Activated naive CD8-positive, alpha-beta T cell treated with anti-CD3 and anti-CD28 coated beads, Interleukin-2, amount 50 U/mL, for 24 hours (primary cell): ENCODE measurements at regions not wholly inside any gene's neighbourhood (a gene's known extent, or its start where the extent isn't known, plus 50 kb on each side); places are given as distances from the start of the nearest gene placed in this dataset.
"Not testable (repeated sequence)": the region's sequence is repeated elsewhere in the genome, so short reads cannot be mapped to it uniquely, and the experiment has no call there.

Source experiments
- ATAC-seq: fragments of 150-1000 bp; cut with Tn5 transposase; one replicate; pipeline ENCODE4 v1.10.0; 2021
- DNase-seq: peaks from one replicate; pipeline ENCODE4 v3.0.0; 2021
- H3K27ac Mint-ChIP-seq: one replicate; pipeline ENCODE4 v1.8.0; 2021; ENCODE audit warnings: mild to moderate bottlenecking, mixed read lengths
- H3K27me3 Mint-ChIP-seq: one replicate; pipeline ENCODE4 v1.8.0; 2021; ENCODE audit warnings: mixed read lengths
- H3K36me3 Mint-ChIP-seq: one replicate; pipeline ENCODE4 v1.8.0; 2021; ENCODE audit warnings: low read depth, mixed read lengths
- H3K4me1 Mint-ChIP-seq: one replicate; pipeline ENCODE4 v1.8.0; 2021; ENCODE audit warnings: mixed read lengths
- H3K4me3 Mint-ChIP-seq: one replicate; pipeline ENCODE4 v1.8.0; 2021; ENCODE audit warnings: mild to moderate bottlenecking, moderate library complexity, mixed read lengths
- H3K9me3 Mint-ChIP-seq: one replicate; pipeline ENCODE4 v1.8.0; 2021; ENCODE audit warnings: mixed read lengths

- H3K4me3 Mint-ChIP-seq: no peak overlapping the region
These were observed 339.5 kb upstream of the DIPK2B start for GRCh38 chrX:45540181-45540580.

GRCh38 chrX:45537936-45538335 is 337.3 kb upstream of the DIPK2B start:
- Mint-ChIP-seq H3K4me3 (no peak overlapping the region), H3K27me3 (peaks cover 24% of the 10 kb centered on the region), H3K36me3 (no peaks in the 10 kb centered on the region), H3K9me3 (peaks cover 21% of the 10 kb centered on the region), H3K4me1 (no peaks in the 10 kb centered on the region), H3K27ac (no peak overlapping the region)
- DNase-seq: no peak
- ATAC-seq: no peak

More at GRCh38 chrX:45540181-45540580, 339.5 kb upstream of the DIPK2B start:
- Mint-ChIP-seq H3K9me3 (peaks cover 14% of the 10 kb centered on the region), H3K27ac (no peak overlapping the region), H3K27me3 (peaks cover 19% of the 10 kb centered on the region), H3K4me1 (no peaks in the 10 kb centered on the region), H3K36me3 (no peaks in the 10 kb centered on the region)
- DNase-seq (no peak), ATAC-seq (no peak)

- H3K4me3 Mint-ChIP-seq: no peak overlapping the region
- no peaks in the 10 kb centered on the region for H3K9me3 Mint-ChIP-seq
- H3K4me1 Mint-ChIP-seq: no peaks in the 10 kb centered on the region
- no peak overlapping the region for H3K27ac Mint-ChIP-seq
- no peaks in the 10 kb centered on the region for H3K36me3 Mint-ChIP-seq
- DNase-seq (no peak), ATAC-seq (no peak)
- peaks cover 8% of the 10 kb centered on the region for H3K27me3 Mint-ChIP-seq
These were observed 327.2 kb upstream of the DIPK2B start for GRCh38 chrX:45527834-45528233.

GRCh38 chrX:45524805-45525204 is 324.1 kb upstream of the DIPK2B start:
- peaks cover under 1% of the 10 kb centered on the region for H3K27me3 Mint-ChIP-seq
- DNase-seq (no peak), ATAC-seq (no peak)
- no peak overlapping the region for H3K27ac Mint-ChIP-seq
- H3K36me3 Mint-ChIP-seq: no peaks in the 10 kb centered on the region
- no peaks in the 10 kb centered on the region for H3K4me1 Mint-ChIP-seq
- H3K4me3 Mint-ChIP-seq: no peak overlapping the region
- no peaks in the 10 kb centered on the region for H3K9me3 Mint-ChIP-seq

- H3K27ac Mint-ChIP-seq: no peak overlapping the region
- no peak for ATAC-seq
- H3K36me3 Mint-ChIP-seq: no peaks in the 10 kb centered on the region
- H3K4me3 Mint-ChIP-seq: no peak overlapping the region
- H3K27me3 Mint-ChIP-seq: no peaks in the 10 kb centered on the region
- H3K4me1 Mint-ChIP-seq: no peaks in the 10 kb centered on the region
- no peaks in the 10 kb centered on the region for H3K9me3 Mint-ChIP-seq
- no peak for DNase-seq
These were observed 323.6 kb upstream of the DIPK2B start for GRCh38 chrX:45524296-45524695.

GRCh38 chrX:45518552-45518951 is 317.9 kb upstream of the DIPK2B start:
- H3K27me3 Mint-ChIP-seq: no peaks in the 10 kb centered on the region
- H3K27ac Mint-ChIP-seq: no peak overlapping the region
- no peaks in the 10 kb centered on the region for H3K9me3 Mint-ChIP-seq
- peaks cover 18% of the 10 kb centered on the region for H3K4me1 Mint-ChIP-seq
- ATAC-seq (no peak), DNase-seq (no peak)
- H3K36me3 Mint-ChIP-seq: no peaks in the 10 kb centered on the region
- H3K4me3 Mint-ChIP-seq: no peak overlapping the region

- no peaks in the 10 kb centered on the region for H3K9me3 Mint-ChIP-seq
- ATAC-seq (no peak), DNase-seq (no peak)
- H3K4me3 Mint-ChIP-seq: no peak overlapping the region
- H3K27ac Mint-ChIP-seq: no peak overlapping the region
- peaks cover 24% of the 10 kb centered on the region for H3K4me1 Mint-ChIP-seq
- no peaks in the 10 kb centered on the region for H3K27me3 Mint-ChIP-seq
- H3K36me3 Mint-ChIP-seq: no peaks in the 10 kb centered on the region
These were observed 316.7 kb upstream of the DIPK2B start for GRCh38 chrX:45517090-45517973.

- no peaks in the 10 kb centered on the region for H3K36me3 Mint-ChIP-seq
- H3K4me1 Mint-ChIP-seq: peaks cover 24% of the 10 kb centered on the region
- peak overlapping the region; percentile 64 for H3K27ac Mint-ChIP-seq
- no peaks in the 10 kb centered on the region for H3K9me3 Mint-ChIP-seq
- H3K27me3 Mint-ChIP-seq: no peaks in the 10 kb centered on the region
- DNase-seq (peak; percentile 18), ATAC-seq (peak; percentile 94)
- no peak overlapping the region for H3K4me3 Mint-ChIP-seq
These were observed 314.9 kb upstream of the DIPK2B start for GRCh38 chrX:45515262-45516215.

GRCh38 chrX:45513042-45513441 is 312.4 kb upstream of the DIPK2B start:
- Mint-ChIP-seq H3K27me3 (no peaks in the 10 kb centered on the region), H3K4me3 (no peak overlapping the region), H3K9me3 (no peaks in the 10 kb centered on the region), H3K36me3 (no peaks in the 10 kb centered on the region), H3K27ac (no peak overlapping the region), H3K4me1 (peaks cover 24% of the 10 kb centered on the region)
- ATAC-seq (no peak), DNase-seq (no peak)

- H3K36me3 Mint-ChIP-seq: no peaks in the 10 kb centered on the region
- ATAC-seq: no peak
- H3K4me3 Mint-ChIP-seq: no peak overlapping the region
- no peaks in the 10 kb centered on the region for H3K27me3 Mint-ChIP-seq
- peaks cover 28% of the 10 kb centered on the region for H3K4me1 Mint-ChIP-seq
- no peaks in the 10 kb centered on the region for H3K9me3 Mint-ChIP-seq
- no peak overlapping the region for H3K27ac Mint-ChIP-seq
- DNase-seq: no peak
These were observed 307.8 kb upstream of the DIPK2B start for GRCh38 chrX:45508454-45508853.

- Mint-ChIP-seq H3K4me3 (no peak overlapping the region), H3K27me3 (no peaks in the 10 kb centered on the region), H3K9me3 (no peaks in the 10 kb centered on the region), H3K27ac (no peak overlapping the region), H3K4me1 (peaks cover 23% of the 10 kb centered on the region), H3K36me3 (no peaks in the 10 kb centered on the region)
- DNase-seq: no peak
- no peak for ATAC-seq
These were observed 305.6 kb upstream of the DIPK2B start for GRCh38 chrX:45506149-45506730.

GRCh38 chrX:45505214-45505613 is 304.5 kb upstream of the DIPK2B start:
- peak; percentile 90 for ATAC-seq
- no peak overlapping the region for H3K27ac Mint-ChIP-seq
- H3K27me3 Mint-ChIP-seq: no peaks in the 10 kb centered on the region
- peak overlapping the region; percentile 29 for H3K4me3 Mint-ChIP-seq
- peaks cover 23% of the 10 kb centered on the region for H3K4me1 Mint-ChIP-seq
- no peaks in the 10 kb centered on the region for H3K36me3 Mint-ChIP-seq
- DNase-seq: no peak
- no peaks in the 10 kb centered on the region for H3K9me3 Mint-ChIP-seq

GRCh38 chrX:45503787-45504362 is 303.2 kb upstream of the DIPK2B start:
- H3K4me3 Mint-ChIP-seq, H3K9me3 Mint-ChIP-seq, H3K27me3 Mint-ChIP-seq, DNase-seq, H3K27ac Mint-ChIP-seq, ATAC-seq, H3K36me3 Mint-ChIP-seq: not testable (repeated sequence)
- H3K4me1 Mint-ChIP-seq: peaks cover 23% of the 10 kb centered on the region

GRCh38 chrX:45502396-45502795 is 301.7 kb upstream of the DIPK2B start:
- DNase-seq (no peak), ATAC-seq (no peak)
- Mint-ChIP-seq H3K4me3 (no peak overlapping the region), H3K9me3 (peaks cover 4% of the 10 kb centered on the region), H3K27ac (no peak overlapping the region), H3K36me3 (no peaks in the 10 kb centered on the region), H3K4me1 (peaks cover 19% of the 10 kb centered on the region), H3K27me3 (no peaks in the 10 kb centered on the region)
